IPS-18c (cell line): ENCODE measurements at regions not wholly inside any gene's neighbourhood (a gene's known extent, or its start where the extent isn't known, plus 50 kb on each side); places are given as distances from the start of the nearest gene placed in this dataset.
"Not testable (repeated sequence)": the region's sequence is repeated elsewhere in the genome, so short reads cannot be mapped to it uniquely, and the experiment has no call there.

Source experiments
- H3K4me3 ChIP-seq: 2 replicates; pipeline ENCODE4 v1.7.0; 2013; ENCODE audit warnings: low read depth, mild to moderate bottlenecking, low read length, moderate library complexity; ENCODE audit not compliant: insufficient read depth
- H3K9me3 ChIP-seq: one replicate; pipeline ENCODE4 v1.6.1; 2013; ENCODE audit warnings: mild to moderate bottlenecking, low read length, moderate library complexity; ENCODE audit not compliant: control insufficient read depth, insufficient read depth

DNA sequence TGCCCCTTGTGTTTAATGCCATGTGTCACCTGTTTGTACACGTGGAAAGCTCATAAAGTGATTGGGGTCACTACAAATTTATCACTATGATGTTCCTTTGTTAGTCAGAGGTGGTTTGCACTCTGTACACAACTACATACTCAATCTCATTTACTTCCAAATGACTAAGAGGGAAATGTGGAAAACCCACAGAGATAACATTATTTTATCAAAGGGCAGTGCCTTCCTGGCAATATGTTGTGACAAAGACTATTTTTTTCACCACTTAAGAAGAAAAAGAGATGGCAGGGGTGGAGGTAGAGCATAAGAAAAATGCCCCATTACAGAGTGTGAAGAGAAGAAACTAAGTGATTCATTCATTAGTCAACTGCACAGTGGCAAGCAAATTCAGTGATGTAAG is 1064.1 kb upstream of the FLRT2 start:
- H3K9me3 ChIP-seq: no peaks in the 10 kb centered on the region
- no peak overlapping the region for H3K4me3 ChIP-seq

- no peaks in the 10 kb centered on the region for H3K9me3 ChIP-seq
These were observed 1061.8 kb upstream of the FLRT2 start for GRCh38 chr14:84468153-84468552.

GRCh38 chr14:84477996-84478395 is 1051.9 kb upstream of the FLRT2 start:
- no peak overlapping the region for H3K4me3 ChIP-seq
- no peaks in the 10 kb centered on the region for H3K9me3 ChIP-seq

More at GRCh38 chr14:84468153-84468552, 1061.8 kb upstream of the FLRT2 start:
- H3K4me3 ChIP-seq: no peak overlapping the region

DNA sequence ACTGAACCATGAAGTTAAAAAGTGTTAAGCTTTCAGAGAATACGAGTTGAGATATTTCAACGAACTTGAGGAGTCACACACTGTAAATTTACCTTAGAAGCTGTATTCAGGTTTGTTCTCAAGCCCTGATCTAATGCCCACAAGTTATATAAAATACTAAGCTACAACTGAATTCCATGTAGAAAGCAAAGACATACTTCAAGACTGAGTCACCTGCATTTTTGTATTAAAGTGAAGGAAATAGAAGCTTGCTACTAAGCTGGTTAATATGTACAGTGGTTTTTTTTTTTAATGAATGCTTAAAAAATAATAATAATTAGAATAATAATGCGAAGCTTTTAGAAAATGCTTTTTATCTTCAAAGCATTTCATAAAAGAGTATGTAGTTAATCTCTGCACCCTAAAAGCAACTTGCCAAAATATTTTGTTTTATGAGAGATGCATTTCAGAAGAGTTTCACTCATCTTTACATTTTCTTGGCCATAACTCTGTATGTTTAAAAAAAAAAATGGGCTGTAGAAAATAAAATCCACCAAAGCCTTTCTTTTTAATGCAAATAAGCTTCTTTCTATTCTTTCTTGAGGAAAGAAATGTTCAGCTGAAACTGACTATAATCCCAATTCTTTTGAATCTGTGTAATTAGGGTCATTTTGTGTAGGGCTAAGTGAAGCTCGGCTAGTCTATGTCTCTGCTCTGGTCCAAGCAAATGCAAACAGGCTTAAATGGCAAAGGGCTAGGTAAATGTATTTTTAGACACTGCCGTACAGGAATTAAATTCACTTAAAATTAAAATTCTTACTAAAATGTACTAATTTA is 1047.5 kb upstream of the FLRT2 start:
- Histone ChIP-seq H3K4me3 (no peak overlapping the region), H3K9me3 (no peaks in the 10 kb centered on the region)

DNA sequence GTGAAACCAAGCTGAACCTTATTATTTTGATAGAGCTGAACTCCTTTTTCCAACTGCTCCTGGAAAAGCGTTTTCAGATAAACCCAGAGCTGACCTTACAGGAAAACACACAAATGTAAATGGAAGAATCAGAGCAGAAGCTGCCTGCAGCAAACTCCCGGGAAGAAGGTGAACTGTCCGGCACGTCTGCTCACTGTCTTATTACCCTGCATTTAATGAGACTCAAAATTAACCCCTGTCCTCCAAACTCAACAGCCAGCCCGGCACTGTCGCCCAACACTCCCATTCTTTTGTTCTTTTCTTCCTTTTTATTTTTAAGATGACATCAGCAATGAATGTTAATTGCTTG is 1046.9 kb upstream of the FLRT2 start:
- Histone ChIP-seq H3K9me3 (no peaks in the 10 kb centered on the region), H3K4me3 (no peak overlapping the region)

- H3K4me3 ChIP-seq, H3K9me3 ChIP-seq: not testable (repeated sequence)
These were observed 1045.7 kb upstream of the FLRT2 start for GRCh38 chr14:84484243-84484642.

DNA sequence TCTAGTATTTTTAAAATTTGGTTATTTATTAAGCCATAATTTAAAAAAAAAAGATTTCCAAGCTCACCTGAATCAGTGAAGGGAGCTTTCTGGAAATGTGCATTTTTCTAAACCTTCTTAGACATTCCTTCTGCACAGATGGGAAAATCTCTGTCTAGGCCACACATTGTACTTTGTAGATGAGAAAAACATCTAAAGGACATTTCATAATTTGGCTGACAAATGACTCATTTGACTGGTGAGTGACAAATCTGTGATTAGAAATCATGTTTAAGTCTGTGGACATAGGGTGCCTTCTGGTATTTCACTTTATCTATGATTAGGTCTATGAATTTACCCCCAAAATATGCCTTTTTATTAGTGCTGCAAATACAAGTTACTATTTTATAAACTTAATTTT is 1044.9 kb upstream of the FLRT2 start:
- H3K4me3 ChIP-seq: no peak overlapping the region
- no peaks in the 10 kb centered on the region for H3K9me3 ChIP-seq

DNA sequence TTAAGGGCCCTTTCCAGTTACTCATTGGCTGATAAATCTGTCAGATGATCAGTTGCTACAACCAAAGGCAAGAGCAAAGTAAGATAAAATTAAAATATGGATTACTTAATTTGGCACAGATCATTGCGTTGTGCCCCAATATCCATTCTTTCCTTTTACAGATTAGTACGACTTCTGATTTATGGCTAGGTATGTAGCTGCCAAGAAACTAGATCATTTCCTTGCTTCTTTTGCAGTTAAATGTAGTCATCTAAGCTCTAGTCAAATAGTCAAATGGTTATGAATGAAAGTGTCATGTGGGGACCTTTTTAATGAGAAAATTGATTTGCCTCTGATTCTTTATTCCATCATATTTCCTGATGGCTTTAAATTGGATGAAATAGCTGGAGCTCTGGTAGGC is 1039.9 kb upstream of the FLRT2 start:
- Histone ChIP-seq H3K9me3 (no peaks in the 10 kb centered on the region), H3K4me3 (no peak overlapping the region)

DNA sequence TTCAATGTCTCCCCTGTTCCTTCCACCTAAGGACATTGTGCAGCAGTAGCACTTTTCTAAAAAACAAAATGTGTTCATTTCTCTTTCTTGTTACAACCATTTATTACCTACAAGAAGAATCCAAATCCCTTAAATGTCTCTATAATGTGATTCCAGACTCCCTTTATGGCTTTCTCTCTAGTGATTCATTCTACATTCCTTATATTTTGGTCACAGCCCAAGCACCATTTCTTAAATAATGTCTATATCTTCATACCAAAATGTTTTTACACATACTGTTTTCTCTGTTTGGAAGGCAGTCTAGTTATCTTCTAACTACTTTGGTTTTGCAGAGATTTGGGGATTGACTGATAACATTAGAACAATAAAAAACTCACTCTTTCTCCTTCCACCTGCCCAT is 1037.3 kb upstream of the FLRT2 start:
- no peaks in the 10 kb centered on the region for H3K9me3 ChIP-seq
- H3K4me3 ChIP-seq: no peak overlapping the region

- Histone ChIP-seq H3K9me3 (no peaks in the 10 kb centered on the region), H3K4me3 (no peak overlapping the region)
These were observed 1036.2 kb upstream of the FLRT2 start for GRCh38 chr14:84493779-84494178.

DNA sequence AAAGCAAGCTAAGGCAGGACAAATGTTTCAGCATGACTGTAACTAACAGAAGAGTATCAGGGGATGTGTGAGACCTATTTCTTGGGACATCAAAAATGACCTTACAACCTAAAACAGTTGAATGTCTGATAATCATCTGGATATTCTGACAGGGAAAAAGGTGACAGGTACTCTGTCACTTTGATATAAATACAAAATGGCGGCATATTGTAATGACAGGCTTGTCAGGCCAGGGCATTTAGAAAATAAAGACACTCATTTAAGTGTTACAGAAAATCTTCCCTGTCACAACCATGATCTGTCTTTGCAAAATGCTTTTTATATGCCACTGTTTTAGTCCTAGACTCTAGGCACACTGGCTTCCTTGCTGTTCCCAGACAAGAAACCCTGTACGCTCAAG is 1033.3 kb upstream of the FLRT2 start:
- Histone ChIP-seq H3K9me3 (no peaks in the 10 kb centered on the region), H3K4me3 (no peak overlapping the region)

- H3K9me3 ChIP-seq, H3K4me3 ChIP-seq: not testable (repeated sequence)
These were observed 1017.1 kb upstream of the FLRT2 start for GRCh38 chr14:84512823-84513222.

- no peaks in the 10 kb centered on the region for H3K9me3 ChIP-seq
These were observed 1010.1 kb upstream of the FLRT2 start for GRCh38 chr14:84519836-84520235.

GRCh38 chr14:84520711-84521338 is 1009.1 kb upstream of the FLRT2 start:
- Histone ChIP-seq H3K4me3 (no peak overlapping the region), H3K9me3 (no peaks in the 10 kb centered on the region)

More at GRCh38 chr14:84519836-84520235, 1010.1 kb upstream of the FLRT2 start:
- no peak overlapping the region for H3K4me3 ChIP-seq

DNA sequence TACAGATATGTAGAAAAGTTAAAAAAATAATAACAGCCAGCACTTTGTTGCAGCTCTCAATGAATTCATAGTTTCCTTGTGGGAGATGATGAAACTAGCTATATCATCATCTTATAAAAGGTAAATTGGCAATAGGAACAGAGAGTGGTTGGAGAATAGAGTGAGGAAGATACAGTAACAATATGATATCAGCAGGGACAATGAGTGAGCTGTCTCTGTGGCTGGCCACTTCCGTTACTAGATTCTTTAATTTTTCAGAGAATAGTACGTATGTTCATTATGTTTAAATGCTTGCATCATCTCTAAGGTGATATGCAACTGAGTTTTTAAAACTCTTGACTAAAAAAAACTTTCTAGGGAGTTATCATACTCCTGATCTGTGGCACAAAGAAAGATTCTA is 1006.2 kb upstream of the FLRT2 start:
- Histone ChIP-seq H3K4me3 (no peak overlapping the region), H3K9me3 (no peaks in the 10 kb centered on the region)

DNA sequence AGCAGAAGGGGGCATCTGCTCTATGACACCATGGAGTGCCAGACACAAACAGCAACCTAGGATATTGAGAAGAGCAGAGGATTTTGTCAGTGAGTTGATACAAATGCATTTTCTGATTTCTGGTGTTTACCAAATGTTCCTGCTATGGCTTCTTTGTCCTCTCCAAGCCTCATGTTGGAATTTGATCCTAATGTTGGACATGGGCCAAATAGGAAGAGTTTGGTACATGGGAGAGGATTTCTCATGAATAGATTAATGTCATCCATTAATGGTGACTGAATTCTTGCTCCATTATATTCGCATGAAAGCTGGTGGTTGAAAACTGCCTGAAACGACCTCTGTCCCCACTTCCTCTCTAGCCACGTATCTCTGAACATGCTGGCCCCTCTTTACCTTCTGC is 1002.2 kb upstream of the FLRT2 start:
- H3K4me3 ChIP-seq: no peak overlapping the region
- no peaks in the 10 kb centered on the region for H3K9me3 ChIP-seq

DNA sequence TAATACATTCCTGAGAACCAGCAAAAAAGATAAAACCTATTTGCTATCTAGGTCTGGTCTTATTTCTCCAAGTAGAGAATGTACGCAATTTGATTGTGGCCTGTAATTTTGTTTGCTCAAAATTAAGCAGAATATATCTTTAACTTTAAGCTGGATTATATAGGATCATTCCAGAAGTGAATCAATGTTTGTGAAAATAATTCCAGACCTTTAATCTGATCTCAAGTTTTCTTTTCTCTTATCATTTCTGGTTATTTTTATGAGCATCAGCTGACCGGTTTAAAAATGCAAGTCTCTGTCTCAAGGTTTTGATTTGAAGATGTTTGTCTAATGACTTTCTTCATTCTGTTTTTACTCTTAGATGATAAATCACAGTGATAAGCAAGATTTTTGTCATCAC is 997.9 kb upstream of the FLRT2 start:
- H3K4me3 ChIP-seq: no peak overlapping the region
- H3K9me3 ChIP-seq: no peaks in the 10 kb centered on the region

- no peaks in the 10 kb centered on the region for H3K9me3 ChIP-seq
- no peak overlapping the region for H3K4me3 ChIP-seq
These were observed 996.7 kb upstream of the FLRT2 start for GRCh38 chr14:84533181-84533725.
